ENCODE measurements at regions not wholly inside any gene's neighbourhood (a gene's known extent, or its start where the extent isn't known, plus 50 kb on each side); places are given as distances from the start of the nearest gene placed in this dataset.

GRCh38 chr4:41437111-41437536, 100.8 kb upstream of the LIMCH1 start:
- DNase-seq (ENCODE audit: missing footprints), result no peak
- intact Hi-C loops (cut with DNase I), result no loop called here
- ATAC-seq, result peak; percentile 74

DNA sequence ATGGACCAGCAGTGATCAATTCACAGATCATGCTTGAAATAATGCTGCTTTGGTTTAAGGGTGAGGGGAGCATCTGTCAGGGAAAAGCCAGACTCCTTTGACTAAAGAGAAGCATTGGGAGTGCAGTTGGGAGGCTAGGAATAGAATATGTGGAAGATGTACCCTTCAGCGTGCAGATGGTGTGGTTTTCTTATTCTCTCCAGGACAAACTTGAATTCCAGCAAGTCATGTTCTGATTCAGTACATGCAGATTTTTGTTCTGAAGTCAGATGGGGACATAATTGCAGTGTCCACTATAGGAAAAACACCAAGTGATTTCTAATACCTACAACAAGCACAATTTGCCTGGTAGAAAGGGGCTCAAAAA, 99.0 kb upstream of the LIMCH1 start:
- intact Hi-C loops (cut with DNase I), result no loop called here
- ATAC-seq (no peak), DNase-seq (ENCODE audit: missing footprints) (no peak)

GRCh38 chr4:41442810-41443209, 95.1 kb upstream of the LIMCH1 start:
- DNase-seq (ENCODE audit: missing footprints) (no peak), ATAC-seq (no peak)
- intact Hi-C loops (cut with DNase I), result no loop called here

DNA sequence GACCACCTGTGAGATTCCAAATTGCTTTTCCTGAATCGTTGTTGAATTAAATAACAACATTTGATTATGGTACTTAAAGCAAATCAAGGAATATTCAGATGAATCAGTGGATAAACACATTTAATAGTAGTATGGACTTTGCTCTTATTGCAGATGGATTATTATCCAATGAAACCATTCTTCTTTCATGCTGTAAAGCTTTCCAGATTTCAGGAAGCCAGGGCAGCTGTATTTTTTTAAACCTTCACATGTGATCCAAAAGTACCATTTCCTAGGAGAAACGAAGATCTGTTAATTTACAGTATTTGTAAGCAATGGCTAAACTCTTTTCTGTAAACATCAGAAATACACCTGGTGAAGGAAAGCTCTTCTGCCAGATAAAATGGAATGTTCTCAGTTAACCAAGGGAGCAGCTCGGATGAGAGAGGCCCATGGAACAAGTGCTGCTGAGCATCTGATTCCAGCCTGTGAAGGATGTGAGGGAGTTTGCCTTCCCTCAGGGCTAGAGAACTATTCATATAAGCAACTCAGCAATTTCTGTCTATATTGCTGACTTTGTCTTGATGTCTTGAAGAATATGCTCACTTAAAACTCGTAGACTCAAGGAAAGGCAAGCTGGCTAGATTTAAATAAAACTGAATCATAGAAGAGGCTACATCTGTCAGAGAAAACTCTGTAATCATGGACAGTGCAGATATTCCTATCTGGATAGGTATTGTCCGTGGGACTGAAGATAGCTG, 94.4 kb upstream of the LIMCH1 start:
- DNase-seq (ENCODE audit: missing footprints) (no peak), ATAC-seq (no peak)
- intact Hi-C loops (cut with DNase I), result no loop called here

DNA sequence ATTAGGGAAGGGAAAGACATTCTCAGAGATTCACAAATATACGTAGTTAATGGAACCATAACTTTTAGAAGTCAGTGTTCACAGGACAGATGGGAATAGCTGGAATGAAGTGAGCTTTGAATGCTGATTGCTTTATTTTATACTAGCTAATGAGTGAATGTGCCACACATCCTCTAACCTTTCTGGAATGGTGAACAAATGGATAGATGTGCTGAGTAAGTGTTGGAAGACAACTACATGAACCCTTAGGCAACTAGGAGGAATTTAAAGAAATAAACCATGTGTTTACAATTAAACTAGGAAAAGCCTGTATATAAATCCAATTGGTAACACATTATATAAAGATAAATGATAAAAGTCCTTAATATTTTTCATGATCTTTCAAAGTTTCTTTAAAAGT, 91.6 kb upstream of the LIMCH1 start:
- ATAC-seq, result no peak
- no peak for DNase-seq (ENCODE audit: missing footprints)
- intact Hi-C loops (cut with DNase I), result no loop called here

GRCh38 chr4:41446981-41447725, 90.8 kb upstream of the LIMCH1 start:
- intact Hi-C loops (cut with DNase I), result no loop called here
- DNase-seq (ENCODE audit: missing footprints) (no peak), ATAC-seq (no peak)

- ATAC-seq (peak; percentile 64), DNase-seq (ENCODE audit: missing footprints) (peak; percentile 72)
- intact Hi-C loops (cut with DNase I), result no loop called here
These were observed 89.0 kb upstream of the LIMCH1 start for GRCh38 chr4:41448934-41449333.

GRCh38 chr4:41451961-41452360, 86.0 kb upstream of the LIMCH1 start:
- DNase-seq (ENCODE audit: missing footprints) (no peak), ATAC-seq (no peak)
- intact Hi-C loops (cut with DNase I), result loop anchor here (5.0 kb wide), 1 partner anchor 65 kb away; no protein-coding TSS in a partner anchor

DNA sequence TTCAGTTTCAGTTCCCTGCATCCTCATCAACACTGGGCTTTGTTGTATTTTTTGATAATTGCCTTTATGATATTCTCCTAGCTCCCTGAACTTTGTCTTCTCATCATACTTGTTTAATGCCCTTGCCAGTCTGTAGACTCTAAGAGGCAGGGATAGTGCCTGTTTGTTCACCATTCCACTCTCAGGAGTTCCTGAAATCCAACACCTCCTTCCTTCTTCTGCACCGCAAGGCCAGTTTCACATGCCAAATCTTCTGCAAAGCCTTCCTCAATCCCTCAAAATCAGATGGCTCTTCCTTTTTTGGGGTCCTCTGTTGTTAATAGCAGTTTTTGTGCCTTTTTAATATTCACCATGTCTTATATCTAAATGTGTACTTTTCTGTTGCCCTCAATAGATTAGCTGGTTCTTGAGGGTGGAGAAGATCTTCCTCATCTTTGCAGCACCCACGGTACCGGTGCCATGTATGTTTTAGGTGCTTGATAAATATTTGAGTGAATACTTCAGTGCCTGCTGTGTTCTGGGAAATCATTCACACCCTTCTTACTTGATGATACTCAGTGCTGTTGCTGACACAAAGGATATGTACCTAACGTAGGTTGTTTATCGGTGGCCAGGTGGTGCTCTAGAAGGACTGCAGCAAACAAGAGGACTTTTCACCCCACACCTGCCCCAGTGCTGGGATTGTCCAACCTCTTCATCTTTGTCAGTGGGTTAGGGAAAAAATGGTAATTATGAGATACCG, 85.3 kb upstream of the LIMCH1 start:
- ATAC-seq (no peak), DNase-seq (ENCODE audit: missing footprints) (no peak)
- intact Hi-C loops (cut with DNase I), result loop anchor here (5.0 kb wide), 1 partner anchor 65 kb away; no protein-coding TSS in a partner anchor

DNA sequence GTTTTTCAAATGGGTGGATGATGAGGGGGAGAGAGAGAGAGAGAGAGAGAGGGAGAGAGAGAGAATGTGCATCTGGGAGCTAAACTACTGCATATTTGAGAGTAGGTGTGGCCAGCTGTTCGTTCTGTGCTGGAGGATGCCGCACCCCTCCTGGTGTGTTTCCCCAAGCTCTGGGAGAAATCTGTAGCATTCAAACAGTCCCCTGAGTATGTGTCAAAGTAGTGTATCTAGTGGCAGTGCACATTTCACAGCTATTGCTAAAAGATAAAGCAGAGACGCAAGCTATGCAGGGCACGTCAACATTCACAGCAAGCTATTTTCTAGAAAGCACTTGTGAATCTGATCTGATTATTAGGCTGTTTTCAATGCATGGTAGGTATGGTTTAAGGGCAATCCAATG, 83.5 kb upstream of the LIMCH1 start:
- DNase-seq (ENCODE audit: missing footprints) (no peak), ATAC-seq (peak; percentile 53)
- intact Hi-C loops (cut with DNase I), result loop anchor here (5.0 kb wide), 1 partner anchor 63 kb away; no protein-coding TSS in a partner anchor

- DNase-seq (ENCODE audit: missing footprints) (no peak), ATAC-seq (no peak)
- intact Hi-C loops (cut with DNase I), result no loop called here
These were observed 82.8 kb upstream of the LIMCH1 start for GRCh38 chr4:41455206-41455605.

DNA sequence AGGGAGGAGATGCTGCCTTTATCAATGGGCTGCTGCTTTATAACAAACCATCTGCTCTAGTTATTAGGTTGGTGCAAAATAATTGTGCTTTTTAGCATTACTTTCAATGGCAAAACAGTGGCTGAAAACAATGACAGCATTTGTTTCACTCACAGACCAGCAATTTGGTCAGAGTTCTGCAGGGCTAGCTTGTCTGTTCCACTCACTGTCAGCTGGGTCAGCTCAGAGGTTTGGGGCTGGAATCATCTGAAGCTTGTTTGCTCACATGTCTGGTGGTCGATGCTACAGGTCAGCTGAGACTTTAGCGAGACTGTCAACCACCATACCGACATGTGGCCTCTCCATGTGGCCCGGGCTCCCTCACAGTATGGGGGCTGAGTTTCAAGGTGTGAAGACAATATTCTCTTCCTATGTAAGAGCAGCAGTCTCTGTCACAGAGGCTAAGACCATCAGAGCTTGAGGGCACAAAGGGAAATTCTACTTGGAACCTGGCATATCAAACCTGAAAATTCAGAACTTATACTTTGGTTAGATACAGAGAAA, 81.3 kb upstream of the LIMCH1 start:
- intact Hi-C loops (cut with DNase I), result no loop called here
- DNase-seq (ENCODE audit: missing footprints), result peak; percentile 37
- no peak for ATAC-seq

GRCh38 chr4:41458689-41459088, 79.3 kb upstream of the LIMCH1 start:
- ATAC-seq, result no peak
- intact Hi-C loops (cut with DNase I), result no loop called here
- DNase-seq (ENCODE audit: missing footprints), result no peak

- DNase-seq (ENCODE audit: missing footprints) (no peak), ATAC-seq (no peak)
- intact Hi-C loops (cut with DNase I), result no loop called here
These were observed 77.3 kb upstream of the LIMCH1 start for GRCh38 chr4:41460641-41461040.

GRCh38 chr4:41461780-41462307, 76.1 kb upstream of the LIMCH1 start:
- intact Hi-C loops (cut with DNase I), result no loop called here
- DNase-seq (ENCODE audit: missing footprints) (no peak), ATAC-seq (no peak)

GRCh38 chr4:41465146-41465761, 72.7 kb upstream of the LIMCH1 start:
- DNase-seq (ENCODE audit: missing footprints) (no peak), ATAC-seq (no peak)
- intact Hi-C loops (cut with DNase I), result no loop called here

GRCh38 chr4:41466249-41466648, 71.7 kb upstream of the LIMCH1 start:
- ATAC-seq, result no peak
- DNase-seq (ENCODE audit: missing footprints), result no peak
- intact Hi-C loops (cut with DNase I), result no loop called here

- DNase-seq (ENCODE audit: missing footprints) (no peak), ATAC-seq (no peak)
- intact Hi-C loops (cut with DNase I), result no loop called here
These were observed 69.8 kb upstream of the LIMCH1 start for GRCh38 chr4:41468122-41468521.
